Subcutaneous abdominal adipose tissue (tissue), 5 donors: ENCODE measurements at regions not wholly inside any gene's neighbourhood (a gene's known extent, or its start where the extent isn't known, plus 50 kb on each side); places are given as distances from the start of the nearest gene placed in this dataset.

Experiments used
- H3K27ac ChIP-seq: one replicate; pipeline ENCODE4 v1.7.0; 2013; ENCODE audit warnings: low read depth, mild to moderate bottlenecking, inconsistent platforms, low read length, moderate library complexity
- H3K27me3 ChIP-seq, 5 donors: one replicate each; pipeline ENCODE4 v1.7.0; 2013; ENCODE audit warnings: low read length in 5 of 5, inconsistent platforms in 1 of 5; ENCODE audit not compliant: control insufficient read depth in 5 of 5, insufficient read depth in 4 of 5
- H3K36me3 ChIP-seq, 5 donors: one replicate each; pipeline ENCODE4 v1.7.0; 2013; ENCODE audit warnings: low read length in 5 of 5; ENCODE audit not compliant: control insufficient read depth in 5 of 5, insufficient read depth in 5 of 5
- H3K4me1 ChIP-seq, 5 donors: one replicate each; pipeline ENCODE4 v1.7.0; 2013; ENCODE audit warnings: low read length in 5 of 5, mild to moderate bottlenecking in 3 of 5, moderate library complexity in 1 of 5; ENCODE audit not compliant: control insufficient read depth in 5 of 5, insufficient read depth in 5 of 5
- H3K4me3 ChIP-seq, 5 donors: one replicate each; pipeline ENCODE4 v1.7.0; 2013; ENCODE audit warnings: low read length in 5 of 5, low read depth in 1 of 5
- H3K9ac ChIP-seq, 5 donors: one replicate each; pipeline ENCODE4 v1.7.0; 2013; ENCODE audit warnings: low read length in 5 of 5, mild to moderate bottlenecking in 4 of 5, moderate library complexity in 3 of 5
- H3K9me3 ChIP-seq, 5 donors: one replicate each; pipeline ENCODE4 v1.7.0; 2013; ENCODE audit warnings: low read length in 5 of 5; ENCODE audit not compliant: control insufficient read depth in 5 of 5
- donor health status: healthy.
- donor health status: healthy.
- donor health status: healthy.
- donor health status: healthy.
- donor health status: healthy.

GRCh38 chr12:70043490-70044138 is 199.6 kb upstream of the CNOT2 start:
- H3K27ac ChIP-seq: no peak overlapping the region
- no peaks in the 10 kb centered on the region for H3K9me3 ChIP-seq
- no peaks in the 10 kb centered on the region for H3K27me3 ChIP-seq
- H3K9ac ChIP-seq: no peak overlapping the region
- H3K4me1 ChIP-seq: peaks cover 0 to 3% (median 0%) of the 10 kb centered on the region in 5 donors
- H3K36me3 ChIP-seq: no peaks in the 10 kb centered on the region
- no peak overlapping the region for H3K4me3 ChIP-seq

GRCh38 chr12:70044167-70044566 is 199.1 kb upstream of the CNOT2 start:
- Histone ChIP-seq H3K27ac (no peak overlapping the region), H3K36me3 (no peaks in the 10 kb centered on the region), H3K4me3 (no peak overlapping the region), H3K4me1 (peaks cover 0 to 3% (median 0%) of the 10 kb centered on the region in 5 donors), H3K9ac (no peak overlapping the region), H3K9me3 (no peaks in the 10 kb centered on the region), H3K27me3 (no peaks in the 10 kb centered on the region)

GRCh38 chr12:70045036-70045435 is 198.2 kb upstream of the CNOT2 start:
- Histone ChIP-seq H3K27ac (no peak overlapping the region), H3K36me3 (no peaks in the 10 kb centered on the region), H3K4me3 (no peak overlapping the region), H3K9ac (no peak overlapping the region), H3K4me1 (peaks cover 0 to 3% (median 0%) of the 10 kb centered on the region in 5 donors), H3K9me3 (no peaks in the 10 kb centered on the region), H3K27me3 (no peaks in the 10 kb centered on the region)

- Histone ChIP-seq H3K27me3 (no peaks in the 10 kb centered on the region), H3K9ac (no peak overlapping the region), H3K4me3 (no peak overlapping the region), H3K27ac (no peak overlapping the region), H3K4me1 (peaks cover 0 to 3% (median 0%) of the 10 kb centered on the region in 5 donors), H3K9me3 (no peaks in the 10 kb centered on the region), H3K36me3 (no peaks in the 10 kb centered on the region)
Measured at GRCh38 chr12:70045514-70045913, 197.7 kb upstream of the CNOT2 start.

GRCh38 chr12:70048521-70049250 is 194.5 kb upstream of the CNOT2 start:
- Histone ChIP-seq H3K36me3 (no peaks in the 10 kb centered on the region), H3K27me3 (no peaks in the 10 kb centered on the region), H3K9me3 (no peaks in the 10 kb centered on the region), H3K27ac (no peak overlapping the region), H3K9ac (no peak overlapping the region), H3K4me1 (peaks cover 0 to 12% (median 8%) of the 10 kb centered on the region in 5 donors), H3K4me3 (no peak overlapping the region)

- peaks cover 0 to 12% (median 8%) of the 10 kb centered on the region in 5 donors for H3K4me1 ChIP-seq
- no peak overlapping the region for H3K9ac ChIP-seq
- H3K36me3 ChIP-seq: no peaks in the 10 kb centered on the region
- H3K4me3 ChIP-seq: no peak overlapping the region
- no peak overlapping the region for H3K27ac ChIP-seq
- H3K9me3 ChIP-seq: no peaks in the 10 kb centered on the region
- H3K27me3 ChIP-seq: no peaks in the 10 kb centered on the region
Measured at GRCh38 chr12:70049596-70050360, 193.5 kb upstream of the CNOT2 start.

GRCh38 chr12:70052476-70052875 is 190.8 kb upstream of the CNOT2 start:
- Histone ChIP-seq H3K27ac (no peak overlapping the region), H3K9me3 (no peaks in the 10 kb centered on the region), H3K4me1 (peaks cover 0 to 10% (median 8%) of the 10 kb centered on the region in 5 donors), H3K36me3 (no peaks in the 10 kb centered on the region), H3K4me3 (no peak overlapping the region), H3K27me3 (no peaks in the 10 kb centered on the region), H3K9ac (no peak overlapping the region)

- Histone ChIP-seq H3K4me1 (peaks cover 0 to 10% (median 8%) of the 10 kb centered on the region in 5 donors), H3K9ac (no peak overlapping the region), H3K27ac (no peak overlapping the region), H3K36me3 (no peaks in the 10 kb centered on the region), H3K4me3 (no peak overlapping the region), H3K9me3 (no peaks in the 10 kb centered on the region), H3K27me3 (no peaks in the 10 kb centered on the region)
Measured at GRCh38 chr12:70052931-70053497, 190.2 kb upstream of the CNOT2 start.

- Histone ChIP-seq H3K9me3 (peaks cover 0 to 4% (median 0%) of the 10 kb centered on the region in 5 donors), H3K27ac (no peak overlapping the region), H3K9ac (no peak overlapping the region), H3K4me1 (no peaks in the 10 kb centered on the region), H3K36me3 (no peaks in the 10 kb centered on the region), H3K27me3 (no peaks in the 10 kb centered on the region), H3K4me3 (no peak overlapping the region)
Measured at GRCh38 chr12:70059373-70059772, 183.9 kb upstream of the CNOT2 start.

- H3K36me3 ChIP-seq: no peaks in the 10 kb centered on the region
- H3K9me3 ChIP-seq: peaks cover 0 to 4% (median 0%) of the 10 kb centered on the region in 5 donors
- H3K27ac ChIP-seq: no peak overlapping the region
- no peaks in the 10 kb centered on the region for H3K27me3 ChIP-seq
- H3K9ac ChIP-seq: no peak overlapping the region
- H3K4me1 ChIP-seq: no peaks in the 10 kb centered on the region
- no peak overlapping the region for H3K4me3 ChIP-seq
Measured at GRCh38 chr12:70060634-70061033, 182.6 kb upstream of the CNOT2 start.
